Endothelial cell of umbilical vein (primary cell): ENCODE measurements at regions not wholly inside any gene's neighbourhood (a gene's known extent, or its start where the extent isn't known, plus 50 kb on each side); places are given as distances from the start of the nearest gene placed in this dataset.

Source experiments
- BruUV-seq: library from RNA; stranded (reverse); fragments of 400-500 nt; replicated peaks from 2 replicates; lab custom pipeline; 2021; lab: Mats Ljungman, UMichigan
- CTCF ChIA-PET: fragments of 300-600, 350-600 bp; sonication (Branson Sonifier 250); formaldehyde crosslinking; loops from one replicate; lab custom pipeline; 2021; ENCODE audit warnings: antibody characterized with exemption, inconsistent platforms; lab: Charles Lee
- POLR2A ChIA-PET: fragments of 300-600, 350-600 bp; sonication (Branson Sonifier 250); formaldehyde crosslinking; loops from one replicate; lab custom pipeline; 2021; ENCODE audit warnings: antibody characterized with exemption, inconsistent platforms; lab: Charles Lee
- DNase-seq: peaks from one replicate; pipeline ENCODE4 v3.0.0-alpha.2; 2011; ENCODE audit warnings: low read depth, low spot score
- FAIRE-seq: peaks from 2 replicates; lab custom pipeline; 2011; peaks lifted over from hg19 to GRCh38; lab: Jason Lieb, UNC
- H2AFZ ChIP-seq: 2 replicates; pipeline ENCODE4 v1.6.0; 2012; ENCODE audit warnings: low read depth, low read length, control low read depth, inconsistent platforms
- H3K27ac ChIP-seq: 2 replicates; pipeline ENCODE4 v1.5.1; 2011; ENCODE audit warnings: low read depth, mild to moderate bottlenecking, control low read depth, low read length, moderate library complexity; ENCODE audit not compliant: insufficient read depth
- H3K27me3 ChIP-seq, 2 experiments: 2 replicates each; pipeline versions ENCODE4 v1.6.0 to v1.6.1; 2011; ENCODE audit warnings: low read length in 2 of 2, mixed read lengths in 1 of 2; ENCODE audit not compliant: control insufficient read depth in 2 of 2, insufficient read depth in 2 of 2
- H3K36me3 ChIP-seq, 2 experiments: 2 replicates in 1 of 2; 3 replicates in 1 of 2; pipeline ENCODE4 v1.5.1; 2011; ENCODE audit warnings: low read length in 2 of 2, mild to moderate bottlenecking in 1 of 2, moderate library complexity in 1 of 2; ENCODE audit not compliant: control insufficient read depth in 2 of 2, insufficient read depth in 2 of 2; ENCODE audit errors: extremely low read depth in 1 of 2
- H3K4me1 ChIP-seq: 3 replicates; pipeline ENCODE4 v1.5.1; 2011; ENCODE audit warnings: mild to moderate bottlenecking, low read length; ENCODE audit not compliant: control insufficient read depth, insufficient read depth; ENCODE audit errors: extremely low read depth
- H3K4me2 ChIP-seq: 2 replicates; pipeline ENCODE4 v1.6.1; 2011; ENCODE audit warnings: low read length, control low read depth, mixed read lengths; ENCODE audit not compliant: insufficient read depth
- H3K4me3 ChIP-seq, 3 experiments: fragments of 200-600 bp in 1 of 3; sonication (generic), shearing (Covaris generic) in 1 of 3; replicated peaks in 1 of 3; 2 replicates each; pipeline ENCODE4 v1.5.1; 2011 to 2016; ENCODE audit warnings: control low read depth in 3 of 3, low read length in 3 of 3, mild to moderate bottlenecking in 2 of 3, inconsistent platforms in 1 of 3, low read depth in 1 of 3, moderate library complexity in 1 of 3; ENCODE audit not compliant: insufficient read depth in 1 of 3
- H3K79me2 ChIP-seq: 2 replicates; pipeline ENCODE4 v1.6.0; 2012; ENCODE audit warnings: low read length, inconsistent platforms; ENCODE audit not compliant: control insufficient read depth, insufficient read depth
- H3K9ac ChIP-seq: replicated peaks from 2 replicates; pipeline ENCODE3; 2011; ENCODE audit warnings: low read length, control low read depth; ENCODE audit not compliant: insufficient read depth; ENCODE audit errors: extremely low read depth
- H3K9me1 ChIP-seq: replicated peaks from 3 replicates; pipeline ENCODE4 v1.6.0; 2011; ENCODE audit warnings: mild to moderate bottlenecking, low read length; ENCODE audit not compliant: control insufficient read depth, insufficient read depth; ENCODE audit errors: extremely low read depth
- H3K9me3 ChIP-seq: replicated peaks from 2 replicates; pipeline ENCODE4 v1.5.1; 2012; ENCODE audit warnings: low read length, inconsistent platforms; ENCODE audit not compliant: control insufficient read depth, insufficient read depth
- H4K20me1 ChIP-seq: replicated peaks from 2 replicates; pipeline ENCODE3; 2011; ENCODE audit warnings: mild to moderate bottlenecking, low read length; ENCODE audit not compliant: control insufficient read depth, insufficient read depth; ENCODE audit errors: extremely low read depth
- EZH2 ChIP-seq: IDR thresholded peaks from 2 replicates; pipeline ENCODE4 v1.6.1; 2012; ENCODE audit warnings: borderline replicate concordance, low read depth, mild to moderate bottlenecking, moderate library complexity, low read length, inconsistent platforms; ENCODE audit not compliant: severe bottlenecking
- FOS ChIP-seq: IDR thresholded peaks from 2 replicates; pipeline ENCODE4 v1.6.1; 2011; ENCODE audit warnings: mild to moderate bottlenecking, low read length, moderate library complexity, borderline replicate concordance; ENCODE audit not compliant: insufficient read depth
- GATA2 ChIP-seq: IDR thresholded peaks from 2 replicates; pipeline ENCODE4 v1.7.0; 2011; ENCODE audit warnings: low read depth, mild to moderate bottlenecking, moderate library complexity, mixed read lengths, low read length; ENCODE audit not compliant: insufficient read length, insufficient read depth
- JUN ChIP-seq: IDR thresholded peaks from 2 replicates; pipeline ENCODE4 v1.6.1; 2011; ENCODE audit warnings: borderline replicate concordance, low read depth; ENCODE audit not compliant: insufficient read length, insufficient read depth
- MYC ChIP-seq: IDR thresholded peaks from one replicate; pipeline ENCODE4 v1.6.1; 2011; ENCODE audit warnings: mild to moderate bottlenecking, low read depth, low read length
- POLR2A ChIP-seq: IDR thresholded peaks from 2 replicates; pipeline ENCODE4 v1.6.1; 2012; ENCODE audit warnings: low read depth, mild to moderate bottlenecking, control low read depth, low read length
- POLR2AphosphoS5 ChIP-seq: IDR thresholded peaks from 2 replicates; pipeline ENCODE4 v1.6.1; 2012; ENCODE audit warnings: low read depth, mild to moderate bottlenecking, control low read depth, low read length, moderate library complexity; ENCODE audit not compliant: insufficient read depth
- dilution Hi-C: fragments of 300-500 bp; cut with MboI; formaldehyde crosslinking; loops from one replicate; pipeline ENCODE4 v1.15.0; 2019; ENCODE audit warnings: low sequenced_read_pairs; ENCODE audit not compliant: extremely low pct_ligation_motif_present
- intact Hi-C: fragments of 100-400 bp; cut with micrococcal nuclease; formaldehyde crosslinking; loops from one replicate; pipeline ENCODE4 v1.10.0; 2022
- TF ChIP-seq, protein P1 (sequence below), 2 donors: IDR thresholded peaks; 1 replicate in 1 of 2; 2 replicates in 1 of 2; pipeline ENCODE4 v1.5.1; 2011; ENCODE audit warnings: low read length in 2 of 2, mild to moderate bottlenecking in 2 of 2, moderate library complexity in 2 of 2, control low read depth in 1 of 2, inconsistent platforms in 1 of 2, low read depth in 1 of 2; ENCODE audit not compliant: insufficient read depth in 1 of 2; ENCODE audit errors: extremely low read depth in 1 of 2
- TF ChIP-seq, protein P2 (sequence below): IDR thresholded peaks from 2 replicates; pipeline ENCODE4 v1.6.1; 2011; ENCODE audit not compliant: insufficient read depth, insufficient read length

DNA sequence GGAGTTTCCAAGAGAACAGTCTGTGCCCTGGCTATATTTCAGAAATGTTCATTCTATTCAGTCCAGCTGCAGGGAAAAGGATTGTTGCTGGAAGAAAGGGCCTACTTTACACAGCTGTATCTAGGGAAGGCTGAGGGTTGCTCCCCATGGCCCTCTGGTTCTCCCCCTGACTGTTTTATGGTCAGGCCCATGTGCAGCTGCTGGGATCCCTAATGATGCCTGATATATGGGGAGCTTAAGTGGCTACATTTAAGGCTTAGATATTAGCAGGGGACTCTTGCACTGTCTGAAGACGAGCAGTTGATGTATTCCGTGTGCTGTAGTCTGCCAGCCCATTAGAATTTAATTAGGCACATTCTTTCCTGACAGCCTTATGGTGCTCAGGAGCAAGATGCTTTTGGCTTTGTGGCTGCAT, 72.0 kb downstream of the FAM43A start:
- POLR2A ChIA-PET, result no interaction called here
- Histone ChIP-seq H3K4me3 (no peak overlapping the region), H3K4me2 (no peak overlapping the region), H2AFZ (no peak overlapping the region), H3K9me3 (no peaks in the 10 kb centered on the region), H3K27me3 (no peaks in the 10 kb centered on the region), H3K79me2 (no peaks in the 10 kb centered on the region), H3K9ac (no peak overlapping the region), H3K27ac (no peak overlapping the region), H4K20me1 (no peaks in the 10 kb centered on the region), H3K36me3 (no peaks in the 10 kb centered on the region), H3K4me1 (no peaks in the 10 kb centered on the region), H3K9me1 (no peaks in the 10 kb centered on the region)
- CTCF ChIA-PET, result no interaction called here
- dilution Hi-C loops, result no loop called here
- DNase-seq (no peak), FAIRE-seq (no peak)
- no peak for TF ChIP-seq GATA2
- BruUV-seq, result no TSS peak
- intact Hi-C loops, result no loop called here

DNA sequence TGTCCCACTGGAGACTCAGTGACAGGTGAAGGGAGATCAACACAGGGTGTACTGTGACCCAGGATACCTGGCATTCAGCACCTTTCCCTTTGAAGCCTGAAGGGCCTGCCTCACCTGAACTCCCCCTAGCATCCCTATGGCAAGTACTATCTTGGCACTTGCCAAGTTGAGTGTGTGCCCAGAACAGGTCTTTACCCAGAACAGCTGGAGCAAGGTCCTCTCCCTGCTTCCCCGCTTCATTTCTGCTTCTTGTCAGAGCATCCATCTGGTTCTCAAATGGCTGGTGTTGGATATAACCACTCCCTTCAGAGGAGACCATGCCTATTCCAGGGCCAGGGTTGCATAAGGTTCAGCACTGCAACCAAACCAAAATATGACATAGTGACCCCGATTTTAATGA, 73.0 kb downstream of the FAM43A start:
- Histone ChIP-seq H3K9ac (no peak overlapping the region), H3K4me3 (no peak overlapping the region), H3K4me2 (no peak overlapping the region), H4K20me1 (no peaks in the 10 kb centered on the region), H2AFZ (no peak overlapping the region), H3K79me2 (no peaks in the 10 kb centered on the region), H3K4me1 (no peaks in the 10 kb centered on the region), H3K36me3 (no peaks in the 10 kb centered on the region), H3K9me3 (no peaks in the 10 kb centered on the region), H3K27me3 (no peaks in the 10 kb centered on the region), H3K27ac (no peak overlapping the region), H3K9me1 (no peaks in the 10 kb centered on the region)
- ChIA-PET POLR2A (no interaction called here), CTCF (no interaction called here)
- no TSS peak for BruUV-seq
- intact Hi-C loops, result no loop called here
- FAIRE-seq (no peak), DNase-seq (no peak)
- dilution Hi-C loops, result no loop called here
- TF ChIP-seq EZH2 (no peak), POLR2AphosphoS5 (no peak), JUN (no peak), GATA2 (no peak), MYC (no peak), POLR2A (no peak), FOS (no peak)
- TF ChIP-seq, protein P1, sequence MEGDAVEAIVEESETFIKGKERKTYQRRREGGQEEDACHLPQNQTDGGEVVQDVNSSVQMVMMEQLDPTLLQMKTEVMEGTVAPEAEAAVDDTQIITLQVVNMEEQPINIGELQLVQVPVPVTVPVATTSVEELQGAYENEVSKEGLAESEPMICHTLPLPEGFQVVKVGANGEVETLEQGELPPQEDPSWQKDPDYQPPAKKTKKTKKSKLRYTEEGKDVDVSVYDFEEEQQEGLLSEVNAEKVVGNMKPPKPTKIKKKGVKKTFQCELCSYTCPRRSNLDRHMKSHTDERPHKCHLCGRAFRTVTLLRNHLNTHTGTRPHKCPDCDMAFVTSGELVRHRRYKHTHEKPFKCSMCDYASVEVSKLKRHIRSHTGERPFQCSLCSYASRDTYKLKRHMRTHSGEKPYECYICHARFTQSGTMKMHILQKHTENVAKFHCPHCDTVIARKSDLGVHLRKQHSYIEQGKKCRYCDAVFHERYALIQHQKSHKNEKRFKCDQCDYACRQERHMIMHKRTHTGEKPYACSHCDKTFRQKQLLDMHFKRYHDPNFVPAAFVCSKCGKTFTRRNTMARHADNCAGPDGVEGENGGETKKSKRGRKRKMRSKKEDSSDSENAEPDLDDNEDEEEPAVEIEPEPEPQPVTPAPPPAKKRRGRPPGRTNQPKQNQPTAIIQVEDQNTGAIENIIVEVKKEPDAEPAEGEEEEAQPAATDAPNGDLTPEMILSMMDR (IDR thresholded peaks at IDR 0.05; ENCODE audit: extremely low read depth in 1 of 2, insufficient read depth in 1 of 2, low read depth in 1 of 2, low read length in 2 of 2), result no peak
- TF ChIP-seq, protein P2, sequence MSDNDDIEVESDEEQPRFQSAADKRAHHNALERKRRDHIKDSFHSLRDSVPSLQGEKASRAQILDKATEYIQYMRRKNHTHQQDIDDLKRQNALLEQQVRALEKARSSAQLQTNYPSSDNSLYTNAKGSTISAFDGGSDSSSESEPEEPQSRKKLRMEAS, result no peak
